OCI-LY3 (cell line): ENCODE measurements at regions not wholly inside any gene's neighbourhood (a gene's known extent, or its start where the extent isn't known, plus 50 kb on each side); places are given as distances from the start of the nearest gene placed in this dataset.

Experiments used
- CTCF ChIP-seq: fragments of 200-600, 300-600 bp; sonication (generic); IDR thresholded peaks from 2 replicates; pipeline ENCODE4 v1.5.1; 2014; ENCODE audit warnings: antibody characterized with exemption, low read length, low read depth
- EZH2phosphoT487 ChIP-seq: fragments of 200-600 bp; shearing (Covaris generic); IDR thresholded peaks from 2 replicates; pipeline ENCODE4 v1.6.1; 2018; ENCODE audit warnings: antibody characterized with exemption, mixed run types, low read depth

- TF ChIP-seq CTCF (no peak), EZH2phosphoT487 (no peak)
Measured at GRCh38 chr5:12480487-12480886, 576.2 kb upstream of the CTNND2 start.
